T47D (cell line): ENCODE measurements at regions not wholly inside any gene's neighbourhood (a gene's known extent, or its start where the extent isn't known, plus 50 kb on each side); places are given as distances from the start of the nearest gene placed in this dataset.
A peak's percentile ranks its signal among the peaks of the same experiment; 100 is the strongest.
"Not testable (repeated sequence)": the region's sequence is repeated elsewhere in the genome, so short reads cannot be mapped to it uniquely, and the experiment has no call there.

ENCODE experiments used
- DNase-seq, 2 experiments: peaks; one replicate each; pipeline versions ENCODE4 v3.0.0 to v3.0.0-alpha.2; 2011 to 2012; ENCODE audit warnings: low read depth in 1 of 2, low spot score in 1 of 2
- JUND ChIP-seq: IDR thresholded peaks from 2 replicates; pipeline ENCODE4 v1.6.1; 2012; ENCODE audit warnings: low read depth
- in situ Hi-C: cut with HindIII; loops from 2 replicates; pipeline ENCODE4 v1.10.0; 2016; ENCODE audit warnings: low sequenced_read_pairs, low pct_unique_long_range_greater_than_20kb

DNA sequence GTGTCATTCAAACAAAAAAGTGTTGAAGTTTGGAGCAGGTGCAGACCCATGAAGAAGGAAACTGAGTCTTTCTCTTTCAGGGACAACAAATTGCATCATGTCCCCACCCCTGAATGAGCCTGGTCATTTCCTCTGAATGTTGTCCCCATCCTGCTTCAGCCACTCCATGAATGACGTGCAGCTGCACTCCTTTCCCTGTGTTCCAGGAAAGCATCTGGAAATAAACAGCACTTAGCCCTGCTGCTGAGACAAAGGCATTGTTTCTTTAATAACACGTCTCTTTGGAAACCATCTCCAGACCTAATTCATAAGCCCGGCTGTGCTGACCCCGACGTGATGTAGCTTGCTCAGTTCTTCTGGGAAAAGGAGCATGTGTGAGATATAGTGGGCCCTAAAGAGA, 682.3 kb downstream of the BRINP1 start:
- no peak for TF ChIP-seq JUND
- in situ Hi-C loops: no loop called here
- no peak for DNase-seq

DNA sequence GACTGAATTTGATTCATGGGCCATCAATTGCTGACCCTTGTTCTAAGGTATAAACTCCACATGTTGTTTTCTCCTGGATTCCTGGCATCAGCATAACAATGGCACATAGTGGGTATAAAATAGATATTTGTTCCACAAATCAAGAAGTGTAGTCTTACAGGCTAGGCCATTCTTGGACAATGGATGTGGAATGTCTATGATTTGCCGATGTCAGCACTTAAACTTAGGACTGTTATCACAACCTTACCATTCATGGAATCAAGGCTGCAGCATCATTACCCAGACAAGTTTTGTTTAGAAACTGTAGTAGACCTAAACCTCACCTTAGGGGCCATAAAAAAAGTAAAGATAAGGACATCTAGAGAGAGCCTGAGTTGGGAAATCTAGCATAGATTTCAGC, 680.0 kb downstream of the BRINP1 start:
- in situ Hi-C loops: no loop called here
- TF ChIP-seq JUND: no peak
- DNase-seq: no peak

DNA sequence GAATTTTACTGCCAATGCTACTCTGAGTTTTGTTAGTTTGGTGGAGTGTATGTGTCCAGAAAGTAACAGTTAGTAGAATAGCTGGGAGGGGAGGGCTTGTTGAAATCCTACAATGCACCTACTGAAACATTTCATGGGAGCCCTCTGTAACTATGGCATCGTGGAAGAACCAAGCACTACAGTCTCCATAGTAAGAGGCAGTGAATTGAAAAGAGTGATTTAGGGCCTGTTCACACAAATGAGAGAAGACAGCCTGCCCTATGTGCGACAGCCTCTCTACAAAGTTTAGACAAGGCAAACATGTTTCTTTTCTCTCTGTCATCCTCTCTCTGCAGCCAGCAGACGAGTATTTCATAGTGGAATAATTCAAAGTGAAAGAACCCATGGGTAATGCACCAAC, 676.6 kb downstream of the BRINP1 start:
- no peak for TF ChIP-seq JUND
- in situ Hi-C loops: no loop called here
- no peak for DNase-seq

DNA sequence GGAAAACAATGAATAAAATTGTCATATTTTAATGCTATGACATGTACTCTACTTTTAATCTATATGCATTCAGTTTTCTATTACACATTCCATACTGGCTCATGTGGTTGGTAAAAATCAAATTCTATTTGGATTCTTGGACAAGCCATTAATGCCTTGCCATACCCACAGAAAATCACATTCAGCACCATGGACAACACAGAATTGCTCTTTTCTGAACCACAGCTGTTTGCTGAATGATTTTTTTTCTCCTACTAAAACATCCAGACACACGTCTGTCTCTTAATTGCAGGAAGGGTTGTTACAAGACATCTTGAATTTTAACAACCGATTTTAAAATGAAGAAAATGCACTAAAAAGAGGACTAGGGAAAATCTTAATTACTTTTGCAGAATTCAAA, 675.6 kb downstream of the BRINP1 start:
- in situ Hi-C loops: no loop called here
- no peak for TF ChIP-seq JUND
- DNase-seq: peak in 1 of 2 experiments; percentile 39

DNA sequence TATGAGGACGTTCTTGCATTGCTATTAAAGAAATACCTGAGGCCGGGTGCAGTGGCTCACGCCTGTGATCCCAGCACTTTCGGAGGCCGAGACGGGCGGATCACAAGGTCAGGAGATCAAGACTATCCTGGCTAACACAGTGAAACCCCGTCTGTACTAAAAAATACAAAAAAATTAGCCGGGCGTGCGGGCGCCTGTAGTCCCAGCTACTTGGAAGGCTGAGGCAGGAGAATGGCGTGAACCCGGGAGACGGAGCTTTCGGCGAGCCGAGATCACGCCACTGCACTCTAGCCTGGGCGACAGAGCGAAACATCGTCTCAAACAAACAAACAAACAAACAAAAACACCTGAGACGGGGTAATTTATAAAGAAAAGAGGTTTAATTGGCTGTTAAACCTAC, 674.0 kb downstream of the BRINP1 start:
- in situ Hi-C loops, DNase-seq: not testable (repeated sequence)

DNA sequence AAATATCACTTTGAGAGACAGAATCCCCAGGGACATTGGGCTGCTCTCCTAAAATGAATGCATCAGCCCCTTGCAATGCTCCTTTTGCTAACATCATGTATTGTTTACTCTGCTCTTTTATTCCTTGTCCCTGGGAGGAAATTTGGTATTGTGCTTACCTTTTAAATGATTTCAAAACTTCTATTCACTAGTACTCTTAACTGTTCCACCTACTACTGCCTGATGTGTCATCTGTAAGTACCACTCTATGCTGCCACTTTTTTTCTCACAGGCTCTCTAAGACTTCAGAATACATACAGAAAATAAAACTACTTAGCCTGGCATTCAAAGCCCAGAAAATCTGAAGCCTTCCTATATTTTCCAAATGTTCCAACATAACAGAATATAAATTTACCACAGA, 667.2 kb downstream of the BRINP1 start:
- no peak for DNase-seq
- in situ Hi-C loops: no loop called here
- TF ChIP-seq JUND: no peak

DNA sequence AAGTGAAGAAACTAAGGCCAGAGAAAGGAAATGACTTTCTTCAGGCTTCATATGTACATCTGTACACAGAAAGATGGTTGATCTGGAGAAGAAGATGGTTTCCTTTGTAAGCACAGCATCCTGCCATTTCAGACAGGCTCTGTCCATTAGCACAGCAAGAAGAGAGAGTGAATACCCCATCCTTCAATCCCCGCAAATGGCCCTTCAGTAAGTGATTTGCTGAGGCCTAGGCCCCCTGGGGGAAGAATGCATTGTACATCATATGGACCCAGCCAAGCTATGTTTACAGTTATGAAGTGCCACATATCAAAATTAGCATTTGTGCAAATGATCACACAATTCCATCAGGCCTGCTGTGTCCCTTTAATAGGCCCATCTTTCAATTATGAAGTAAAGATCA, 657.4 kb downstream of the BRINP1 start:
- DNase-seq: no peak
- TF ChIP-seq JUND: no peak
- in situ Hi-C loops: no loop called here

DNA sequence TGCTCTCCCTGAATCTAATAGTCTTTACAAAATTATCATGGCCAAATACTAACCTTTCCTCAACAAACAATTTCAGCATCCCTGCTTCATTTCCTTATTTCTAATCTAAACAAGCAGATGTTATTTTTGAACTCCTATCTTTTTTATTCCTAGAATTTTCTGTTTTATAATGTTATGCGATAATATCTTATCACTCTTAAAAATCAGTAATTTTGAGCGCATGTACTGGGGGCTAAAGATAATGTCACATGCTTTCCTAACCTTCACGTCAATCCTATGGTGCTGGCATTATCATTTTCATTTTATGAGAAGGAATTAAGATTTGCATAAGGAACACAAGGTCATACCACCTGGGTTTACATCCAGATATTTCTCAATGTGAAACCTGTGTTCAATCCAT, 648.0 kb downstream of the BRINP1 start:
- no peak for TF ChIP-seq JUND
- in situ Hi-C loops: no loop called here
- no peak for DNase-seq

DNA sequence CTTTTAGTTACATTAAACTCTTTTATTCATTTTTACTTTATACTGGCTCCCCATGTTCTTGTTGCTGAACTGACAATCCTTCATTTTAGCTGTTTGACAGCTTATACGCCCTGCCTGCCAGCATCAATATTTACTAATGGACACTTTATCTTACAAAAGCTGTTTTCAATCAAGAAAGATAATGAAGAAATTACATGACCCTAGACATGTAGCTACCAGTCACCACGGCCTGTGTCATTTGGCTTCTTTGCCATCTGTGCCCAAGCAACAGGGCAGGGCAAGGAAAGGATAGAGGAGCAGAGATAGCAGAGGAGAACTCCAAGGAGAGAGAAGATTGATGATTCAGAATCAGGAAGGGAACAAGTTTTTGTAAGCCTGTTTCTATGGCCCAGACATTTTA, 647.3 kb downstream of the BRINP1 start:
- in situ Hi-C loops: no loop called here
- DNase-seq: no peak
- TF ChIP-seq JUND: no peak

DNA sequence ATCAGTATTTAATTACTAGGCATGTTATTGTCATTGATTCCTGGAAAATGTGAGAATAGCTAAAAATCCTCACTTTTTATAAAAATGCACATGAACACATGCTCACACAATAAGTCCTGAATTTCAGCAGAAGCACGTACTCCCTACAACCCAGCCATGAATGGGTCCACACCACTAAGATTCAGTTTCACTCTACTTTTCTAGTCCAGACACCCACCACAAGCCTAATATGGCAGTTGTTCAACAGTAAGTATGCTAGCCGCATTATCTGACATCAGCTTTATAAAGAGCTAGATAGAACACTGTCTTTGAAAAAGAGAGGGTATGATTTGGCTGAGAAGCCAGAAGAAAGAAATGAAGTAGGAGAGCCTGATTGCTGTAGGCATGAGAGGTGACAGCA, 639.3 kb downstream of the BRINP1 start:
- TF ChIP-seq JUND: no peak
- no peak for DNase-seq
- in situ Hi-C loops: no loop called here

DNA sequence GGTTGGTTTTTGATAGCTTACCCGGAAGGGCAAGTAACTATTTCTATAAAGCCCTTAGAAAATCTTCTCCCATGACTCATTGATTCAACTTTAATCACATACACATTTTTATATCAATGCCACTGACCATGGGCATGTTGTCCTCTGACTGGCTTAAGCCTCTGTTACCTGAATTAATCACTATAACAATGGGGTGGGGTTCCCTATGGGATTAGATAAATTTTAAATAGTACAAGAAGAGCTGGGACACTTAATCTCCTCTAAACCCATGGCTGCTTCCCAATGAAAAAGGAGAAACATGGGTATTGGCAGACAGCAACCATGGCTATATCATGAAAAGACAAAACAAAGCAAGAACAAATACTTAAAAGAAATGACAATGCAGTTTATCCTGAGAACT, 636.2 kb downstream of the BRINP1 start:
- no peak for TF ChIP-seq JUND
- in situ Hi-C loops: no loop called here
- no peak for DNase-seq

DNA sequence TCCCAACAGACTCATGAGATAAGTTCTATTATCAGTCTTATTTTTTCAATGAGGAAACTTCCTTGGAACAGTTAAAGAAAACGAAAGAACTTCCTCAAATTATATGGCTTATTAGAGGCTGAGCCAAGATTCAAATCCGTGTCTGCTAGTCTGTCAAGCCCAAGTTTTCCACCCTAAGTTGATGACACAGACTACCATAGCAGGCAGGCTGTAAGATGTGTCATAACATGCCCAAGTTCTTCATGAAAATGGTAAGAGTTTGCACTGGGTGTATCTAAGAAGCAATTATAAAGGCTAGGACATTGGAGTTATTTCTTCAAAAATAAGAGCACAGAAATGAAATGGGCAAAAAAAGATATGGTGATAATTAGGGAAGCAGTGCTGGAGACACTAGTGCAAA, 634.5 kb downstream of the BRINP1 start:
- DNase-seq: no peak
- TF ChIP-seq JUND: no peak
- in situ Hi-C loops: no loop called here

DNA sequence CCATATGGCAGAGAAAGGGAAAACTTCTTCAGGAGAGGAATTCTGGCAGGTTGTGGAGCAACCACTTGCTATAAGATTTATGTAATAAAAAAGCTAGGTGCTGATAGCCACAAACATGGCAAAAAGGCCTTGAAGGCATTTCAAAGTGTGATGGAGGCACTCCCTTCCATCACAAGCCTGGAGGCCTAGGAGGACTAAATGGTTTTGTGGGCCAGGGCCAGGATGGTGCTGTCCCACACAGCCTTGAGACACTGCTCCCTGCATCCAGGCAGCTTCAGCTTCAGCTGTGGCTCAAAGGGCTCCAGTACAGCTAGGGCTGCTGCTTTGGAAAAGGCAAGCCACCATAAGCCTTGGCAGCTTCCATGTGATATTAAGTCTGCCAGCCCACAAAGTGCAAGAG, 632.8 kb downstream of the BRINP1 start:
- no peak for TF ChIP-seq JUND
- DNase-seq: no peak
- in situ Hi-C loops: no loop called here

DNA sequence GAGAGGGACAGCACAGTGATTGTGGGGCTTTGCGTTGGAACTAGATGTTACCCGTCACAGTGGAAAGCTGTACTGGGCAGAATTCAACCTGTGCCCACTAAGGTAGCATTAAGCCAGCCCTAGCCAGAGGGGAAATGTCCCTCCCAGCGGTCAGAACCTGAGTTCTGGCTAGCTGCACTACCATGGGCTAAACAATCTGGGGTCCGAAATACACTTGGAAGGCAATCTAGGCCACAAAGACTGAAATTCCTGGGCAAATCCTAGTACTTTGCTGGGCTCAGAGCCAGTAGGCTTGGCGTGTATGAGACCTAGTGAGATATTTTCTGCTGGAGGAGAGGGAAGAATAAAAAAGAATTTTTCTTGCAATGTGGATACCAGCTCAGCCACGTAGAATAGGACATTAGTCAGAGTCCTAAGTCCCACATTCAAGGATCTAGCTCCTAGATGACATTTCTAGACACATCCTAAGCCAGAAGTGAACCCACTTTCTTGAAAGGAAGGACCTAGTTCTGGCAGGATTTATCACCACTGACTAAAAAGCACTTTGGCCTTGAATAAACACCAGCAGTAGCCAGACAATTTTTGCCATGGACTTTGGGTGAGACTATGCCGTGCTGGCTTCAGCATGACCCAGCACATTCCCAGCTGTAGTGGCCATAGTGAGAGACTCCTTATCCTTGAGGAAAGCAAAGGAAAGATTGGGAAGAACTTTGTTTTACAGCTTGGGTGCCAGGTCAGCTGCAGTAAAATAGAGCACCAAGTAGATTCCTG, 618.0 kb downstream of the BRINP1 start:
- DNase-seq: no peak
- in situ Hi-C loops: no loop called here
- no peak for TF ChIP-seq JUND

DNA sequence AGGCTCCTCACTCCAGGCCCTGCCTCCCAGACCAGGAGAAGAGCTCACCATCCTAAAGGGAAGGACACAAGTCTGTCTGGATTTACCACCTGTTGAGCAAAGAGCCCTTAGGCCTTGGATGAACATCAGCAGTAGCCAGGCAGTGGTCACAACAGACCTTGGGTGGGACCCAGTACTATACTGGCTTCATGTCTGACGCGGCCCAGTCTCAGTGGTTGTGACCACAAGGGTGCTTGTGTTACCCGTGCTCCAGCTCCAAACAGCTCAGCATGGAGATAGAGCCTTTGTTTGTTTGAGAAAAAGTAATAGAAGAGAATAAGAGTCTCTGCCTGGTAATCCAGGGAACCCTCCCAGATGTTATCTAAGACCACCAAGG, 617.4 kb downstream of the BRINP1 start:
- DNase-seq: no peak
- no peak for TF ChIP-seq JUND
- in situ Hi-C loops: no loop called here
